ENCODE measurements at regions not wholly inside any gene's neighbourhood (a gene's known extent, or its start where the extent isn't known, plus 50 kb on each side); places are given as distances from the start of the nearest gene placed in this dataset.

DNA sequence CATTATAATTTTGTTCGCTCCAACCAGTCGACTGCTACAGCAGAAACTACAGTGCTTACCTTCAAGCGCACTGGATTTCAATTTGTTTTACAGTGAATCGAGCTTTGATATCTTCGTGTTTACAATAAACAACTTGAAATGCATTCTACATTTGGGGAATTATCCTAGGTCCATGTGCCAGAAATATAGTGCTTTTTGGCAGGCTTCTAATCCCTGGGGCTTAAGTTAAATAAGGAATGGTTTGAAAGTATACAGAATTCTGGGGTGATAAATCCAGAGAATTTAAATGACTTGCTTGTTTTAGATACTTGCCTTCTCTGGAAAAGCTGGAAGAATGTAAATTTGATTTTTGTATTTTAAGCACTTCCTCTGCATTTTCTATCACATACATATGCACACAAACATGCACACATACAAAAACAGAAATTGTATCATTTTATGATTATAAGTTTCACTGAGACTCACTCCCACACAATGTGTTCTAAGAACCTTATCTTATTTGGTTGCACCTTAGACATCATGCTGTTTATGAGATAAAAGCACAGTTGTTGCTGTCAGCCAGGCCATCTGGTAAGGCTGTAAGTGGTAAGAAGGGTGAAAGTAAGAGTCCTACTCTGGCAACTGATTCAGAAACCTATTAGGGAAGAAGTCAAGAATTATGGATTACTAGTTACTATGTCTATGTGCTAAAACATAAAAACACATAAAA lies 347.2 kb upstream of the KCND2 start:
- H3K9me3 ChIP-seq (ENCODE audit: control extremely low read depth in 1 of 5, control insufficient read depth in 4 of 5, insufficient read depth in 2 of 5, low read depth in 1 of 5, low read length in 4 of 5), result no peaks in the 10 kb centered on the region
- WGBS (ENCODE audit: insufficient coverage), result 97% methylated on average over 5 of the region's 5 CpGs
- no peak overlapping the region for H3K27ac ChIP-seq (ENCODE audit: insufficient read depth in 1 of 2, low read depth in 1 of 2, low read length in 2 of 2, poor library complexity in 1 of 2, severe bottlenecking in 2 of 2)
- CTCF ChIA-PET, result interaction anchor here (1.3 kb wide), 1 partner anchor 10 kb away, joined by 5 read pairs; no protein-coding TSS in a partner anchor
- DNase-seq, result no peak
- no peaks in the 10 kb centered on the region for H3K36me3 ChIP-seq (ENCODE audit: control insufficient read depth in 4 of 4, insufficient read depth in 4 of 4, low read length in 3 of 4)
- H3K4me3 ChIP-seq (ENCODE audit: control insufficient read depth in 1 of 7, extremely low read depth in 1 of 7, insufficient read depth in 4 of 7, low read depth in 2 of 7, low read length in 6 of 7), result no peak overlapping the region
- POLR2A ChIA-PET, result no interaction called here
- no peaks in the 10 kb centered on the region for H3K27me3 ChIP-seq (replicated peaks in 2 of 5; ENCODE audit: control insufficient read depth in 4 of 5, insufficient read depth in 5 of 5, low read length in 4 of 5)
- H3K4me1 ChIP-seq (ENCODE audit: control extremely low read depth in 1 of 4, control insufficient read depth in 4 of 4, insufficient read depth in 4 of 4, low read length in 3 of 4), result no peaks in the 10 kb centered on the region

- DNase-seq, result no peak
- Histone ChIP-seq H3K27ac (ENCODE audit: insufficient read depth in 1 of 2, low read depth in 1 of 2, low read length in 2 of 2, poor library complexity in 1 of 2, severe bottlenecking in 2 of 2) (no peak overlapping the region), H3K27me3 (replicated peaks in 2 of 5; ENCODE audit: control insufficient read depth in 4 of 5, insufficient read depth in 5 of 5, low read length in 4 of 5) (no peaks in the 10 kb centered on the region), H3K4me1 (ENCODE audit: control extremely low read depth in 1 of 4, control insufficient read depth in 4 of 4, insufficient read depth in 4 of 4, low read length in 3 of 4) (no peaks in the 10 kb centered on the region), H3K9me3 (ENCODE audit: control extremely low read depth in 1 of 5, control insufficient read depth in 4 of 5, insufficient read depth in 2 of 5, low read depth in 1 of 5, low read length in 4 of 5) (no peaks in the 10 kb centered on the region), H3K4me3 (ENCODE audit: control insufficient read depth in 1 of 7, extremely low read depth in 1 of 7, insufficient read depth in 4 of 7, low read depth in 2 of 7, low read length in 6 of 7) (no peak overlapping the region), H3K36me3 (ENCODE audit: control insufficient read depth in 4 of 4, insufficient read depth in 4 of 4, low read length in 3 of 4) (no peaks in the 10 kb centered on the region)
- ChIA-PET CTCF (no interaction called here), POLR2A (no interaction called here)
- 90% methylated on average over 2 of the region's 3 CpGs for WGBS (ENCODE audit: insufficient coverage)
Observed at GRCh38 chr7:119929891-119930290, 343.1 kb upstream of the KCND2 start.

GRCh38 chr7:119931230-119931824 lies 341.6 kb upstream of the KCND2 start:
- H3K27ac ChIP-seq (ENCODE audit: insufficient read depth in 1 of 2, low read depth in 1 of 2, low read length in 2 of 2, poor library complexity in 1 of 2, severe bottlenecking in 2 of 2), result no peak overlapping the region
- H3K4me1 ChIP-seq (ENCODE audit: control extremely low read depth in 1 of 4, control insufficient read depth in 4 of 4, insufficient read depth in 4 of 4, low read length in 3 of 4), result no peaks in the 10 kb centered on the region
- H3K27me3 ChIP-seq (replicated peaks in 2 of 5; ENCODE audit: control insufficient read depth in 4 of 5, insufficient read depth in 5 of 5, low read length in 4 of 5), result no peaks in the 10 kb centered on the region
- no peak for DNase-seq
- WGBS (ENCODE audit: insufficient coverage), result no CpG with 5 or more reads among the region's 1 CpG
- no peaks in the 10 kb centered on the region for H3K36me3 ChIP-seq (ENCODE audit: control insufficient read depth in 4 of 4, insufficient read depth in 4 of 4, low read length in 3 of 4)
- no peak overlapping the region for H3K4me3 ChIP-seq (ENCODE audit: control insufficient read depth in 1 of 7, extremely low read depth in 1 of 7, insufficient read depth in 4 of 7, low read depth in 2 of 7, low read length in 6 of 7)
- ChIA-PET CTCF (interaction anchor here (0.7 kb wide), 1 partner anchor 18 kb away, joined by 3 read pairs; no protein-coding TSS in a partner anchor), POLR2A (no interaction called here)
- no peaks in the 10 kb centered on the region for H3K9me3 ChIP-seq (ENCODE audit: control extremely low read depth in 1 of 5, control insufficient read depth in 4 of 5, insufficient read depth in 2 of 5, low read depth in 1 of 5, low read length in 4 of 5)

GRCh38 chr7:119935418-119936025 lies 337.5 kb upstream of the KCND2 start:
- Histone ChIP-seq H3K27me3 (replicated peaks in 2 of 5; ENCODE audit: control insufficient read depth in 4 of 5, insufficient read depth in 5 of 5, low read length in 4 of 5) (no peaks in the 10 kb centered on the region), H3K4me1 (ENCODE audit: control extremely low read depth in 1 of 4, control insufficient read depth in 4 of 4, insufficient read depth in 4 of 4, low read length in 3 of 4) (no peaks in the 10 kb centered on the region), H3K36me3 (ENCODE audit: control insufficient read depth in 4 of 4, insufficient read depth in 4 of 4, low read length in 3 of 4) (no peaks in the 10 kb centered on the region), H3K9me3 (ENCODE audit: control extremely low read depth in 1 of 5, control insufficient read depth in 4 of 5, insufficient read depth in 2 of 5, low read depth in 1 of 5, low read length in 4 of 5) (no peaks in the 10 kb centered on the region), H3K27ac (ENCODE audit: insufficient read depth in 1 of 2, low read depth in 1 of 2, low read length in 2 of 2, poor library complexity in 1 of 2, severe bottlenecking in 2 of 2) (no peak overlapping the region), H3K4me3 (ENCODE audit: control insufficient read depth in 1 of 7, extremely low read depth in 1 of 7, insufficient read depth in 4 of 7, low read depth in 2 of 7, low read length in 6 of 7) (no peak overlapping the region)
- WGBS (ENCODE audit: insufficient coverage), result no CpG with 5 or more reads among the region's 4 CpGs
- peak; percentile 17 to 42 (median 42) for DNase-seq
- ChIA-PET POLR2A (no interaction called here), CTCF (interaction anchor here (1.2 to 1.8 kb wide), 4 partner anchors 10 to 790 kb away, joined by 4 to 6 read pairs (median 4); no protein-coding TSS in a partner anchor)

DNA sequence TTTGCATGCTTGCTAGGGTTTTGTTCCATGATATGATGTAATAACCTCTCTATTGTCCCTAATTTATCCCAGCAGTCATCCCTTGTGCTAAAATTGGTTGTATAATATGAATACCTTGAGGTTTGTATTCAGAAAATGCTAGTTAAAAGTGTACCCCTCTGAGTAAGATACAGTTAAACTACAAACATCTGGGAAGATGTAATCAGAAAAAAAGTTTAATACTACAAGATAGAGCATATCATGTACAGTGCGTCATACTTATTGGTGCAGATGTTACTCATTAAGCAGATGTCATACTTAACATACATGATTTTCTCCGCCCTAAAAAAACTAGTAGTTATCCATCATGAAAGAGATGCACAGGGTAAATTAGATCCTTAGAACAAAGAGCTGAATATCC lies 336.1 kb upstream of the KCND2 start:
- H3K27ac ChIP-seq (ENCODE audit: insufficient read depth in 1 of 2, low read depth in 1 of 2, low read length in 2 of 2, poor library complexity in 1 of 2, severe bottlenecking in 2 of 2), result no peak overlapping the region
- no CpG with 5 or more reads among the region's 2 CpGs for WGBS (ENCODE audit: insufficient coverage)
- ChIA-PET POLR2A (no interaction called here), CTCF (interaction anchor here (1.8 kb wide), 1 partner anchor 789 kb away, joined by 4 read pairs; no protein-coding TSS in a partner anchor)
- H3K9me3 ChIP-seq (ENCODE audit: control extremely low read depth in 1 of 5, control insufficient read depth in 4 of 5, insufficient read depth in 2 of 5, low read depth in 1 of 5, low read length in 4 of 5), result no peaks in the 10 kb centered on the region
- no peaks in the 10 kb centered on the region for H3K36me3 ChIP-seq (ENCODE audit: control insufficient read depth in 4 of 4, insufficient read depth in 4 of 4, low read length in 3 of 4)
- no peaks in the 10 kb centered on the region for H3K4me1 ChIP-seq (ENCODE audit: control extremely low read depth in 1 of 4, control insufficient read depth in 4 of 4, insufficient read depth in 4 of 4, low read length in 3 of 4)
- no peaks in the 10 kb centered on the region for H3K27me3 ChIP-seq (replicated peaks in 2 of 5; ENCODE audit: control insufficient read depth in 4 of 5, insufficient read depth in 5 of 5, low read length in 4 of 5)
- no peak for DNase-seq
- H3K4me3 ChIP-seq (ENCODE audit: control insufficient read depth in 1 of 7, extremely low read depth in 1 of 7, insufficient read depth in 4 of 7, low read depth in 2 of 7, low read length in 6 of 7), result no peak overlapping the region

GRCh38 chr7:119937745-119938144 lies 335.2 kb upstream of the KCND2 start:
- POLR2A ChIA-PET, result no interaction called here
- H3K27ac ChIP-seq (ENCODE audit: insufficient read depth in 1 of 2, low read depth in 1 of 2, low read length in 2 of 2, poor library complexity in 1 of 2, severe bottlenecking in 2 of 2), result no peak overlapping the region
- no peaks in the 10 kb centered on the region for H3K27me3 ChIP-seq (replicated peaks in 2 of 5; ENCODE audit: control insufficient read depth in 4 of 5, insufficient read depth in 5 of 5, low read length in 4 of 5)
- H3K4me3 ChIP-seq (ENCODE audit: control insufficient read depth in 1 of 7, extremely low read depth in 1 of 7, insufficient read depth in 4 of 7, low read depth in 2 of 7, low read length in 6 of 7), result no peak overlapping the region
- H3K4me1 ChIP-seq (ENCODE audit: control extremely low read depth in 1 of 4, control insufficient read depth in 4 of 4, insufficient read depth in 4 of 4, low read length in 3 of 4), result no peaks in the 10 kb centered on the region
- WGBS (ENCODE audit: insufficient coverage), result no CpG with 5 or more reads among the region's 3 CpGs
- no peaks in the 10 kb centered on the region for H3K36me3 ChIP-seq (ENCODE audit: control insufficient read depth in 4 of 4, insufficient read depth in 4 of 4, low read length in 3 of 4)
- DNase-seq, result no peak
- H3K9me3 ChIP-seq (ENCODE audit: control extremely low read depth in 1 of 5, control insufficient read depth in 4 of 5, insufficient read depth in 2 of 5, low read depth in 1 of 5, low read length in 4 of 5), result no peaks in the 10 kb centered on the region
- CTCF ChIA-PET, result no interaction called here

DNA sequence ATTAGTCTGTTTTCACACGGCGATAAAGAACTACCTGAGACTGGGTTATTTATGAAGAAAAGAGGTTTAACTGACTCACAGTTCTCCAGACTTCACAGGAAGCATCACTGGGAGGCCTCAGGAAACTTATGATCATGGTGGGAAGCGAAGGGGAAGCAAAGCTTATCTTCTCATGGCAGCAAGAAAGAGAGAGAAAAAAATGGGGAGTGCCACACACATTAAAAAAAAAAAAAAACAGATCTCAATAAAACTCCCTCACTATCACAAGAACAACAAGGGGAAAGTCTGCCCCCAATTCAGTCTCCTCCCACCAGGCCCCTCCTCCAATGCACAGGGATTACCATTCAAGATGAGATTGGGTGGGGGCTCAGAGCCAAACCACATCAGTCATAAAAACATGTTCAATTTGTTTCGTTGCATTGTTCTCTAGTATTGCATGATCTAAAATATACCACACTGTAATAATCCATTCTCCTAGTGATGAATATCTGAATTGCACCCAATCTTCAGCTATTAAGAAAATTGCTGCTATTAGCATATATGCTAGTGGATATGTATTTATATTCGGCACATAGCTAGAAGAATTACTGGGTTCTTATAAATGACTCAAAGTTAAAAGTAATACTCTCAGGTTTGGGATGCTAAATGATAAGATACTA lies 328.9 kb upstream of the KCND2 start:
- ChIA-PET POLR2A (no interaction called here), CTCF (no interaction called here)
- no peaks in the 10 kb centered on the region for H3K27me3 ChIP-seq (replicated peaks in 2 of 5; ENCODE audit: control insufficient read depth in 4 of 5, insufficient read depth in 5 of 5, low read length in 4 of 5)
- no peaks in the 10 kb centered on the region for H3K9me3 ChIP-seq (ENCODE audit: control extremely low read depth in 1 of 5, control insufficient read depth in 4 of 5, insufficient read depth in 2 of 5, low read depth in 1 of 5, low read length in 4 of 5)
- no peak overlapping the region for H3K27ac ChIP-seq (ENCODE audit: insufficient read depth in 1 of 2, low read depth in 1 of 2, low read length in 2 of 2, poor library complexity in 1 of 2, severe bottlenecking in 2 of 2)
- H3K4me1 ChIP-seq (ENCODE audit: control extremely low read depth in 1 of 4, control insufficient read depth in 4 of 4, insufficient read depth in 4 of 4, low read length in 3 of 4), result peaks cover 0 to 2% (median 0%) of the 10 kb centered on the region in 4 experiments
- H3K36me3 ChIP-seq (ENCODE audit: control insufficient read depth in 4 of 4, insufficient read depth in 4 of 4, low read length in 3 of 4), result no peaks in the 10 kb centered on the region
- WGBS (ENCODE audit: insufficient coverage), result 0% methylated on average over 1 of the region's 5 CpGs
- peak; percentile 7 to 44 (median 27) for DNase-seq
- H3K4me3 ChIP-seq (ENCODE audit: control insufficient read depth in 1 of 7, extremely low read depth in 1 of 7, insufficient read depth in 4 of 7, low read depth in 2 of 7, low read length in 6 of 7), result no peak overlapping the region
